ENCODE measurements at regions not wholly inside any gene's neighbourhood (a gene's known extent, or its start where the extent isn't known, plus 50 kb on each side); places are given as distances from the start of the nearest gene placed in this dataset.

DNA sequence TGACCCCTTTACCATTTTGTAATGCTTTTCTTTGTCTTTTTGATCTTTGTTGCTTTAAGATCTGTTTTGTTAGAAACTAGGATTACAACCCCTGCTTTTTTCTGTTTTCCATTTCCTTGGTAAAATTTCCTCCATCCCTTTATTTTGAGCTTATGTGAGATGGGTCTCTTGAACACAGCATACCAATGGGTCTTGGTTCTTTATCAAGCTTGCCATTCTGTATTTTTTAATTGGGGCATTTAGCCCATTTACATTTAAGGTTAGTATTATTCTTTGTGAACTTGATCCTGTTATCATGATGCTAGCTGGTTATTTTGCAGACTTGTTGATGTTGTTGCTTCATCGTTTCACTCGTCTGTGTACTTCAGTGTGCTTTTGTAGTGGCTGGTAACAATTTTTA is 337.3 kb downstream of the SPATA31D1 start:
- no peak overlapping the region for H3K4me3 Mint-ChIP-seq
- no peaks in the 10 kb centered on the region for H3K36me3 Mint-ChIP-seq (ENCODE audit: low read depth)
- H3K27ac Mint-ChIP-seq = no peak overlapping the region
- CTCF ChIA-PET = no interaction called here
- no peaks in the 10 kb centered on the region for H3K27me3 Mint-ChIP-seq (ENCODE audit: low read depth)
- intact Hi-C loops (cut with micrococcal nuclease) = no loop called here
- DNase-seq = no peak
- no peaks in the 10 kb centered on the region for H3K4me1 Mint-ChIP-seq (ENCODE audit: low read depth)
- H3K9me3 Mint-ChIP-seq = peaks cover 21% of the 10 kb centered on the region

- no peaks in the 10 kb centered on the region for H3K27me3 Mint-ChIP-seq (ENCODE audit: low read depth)
- no peaks in the 10 kb centered on the region for H3K36me3 Mint-ChIP-seq (ENCODE audit: low read depth)
- CTCF ChIA-PET = no interaction called here
- H3K27ac Mint-ChIP-seq = no peak overlapping the region
- intact Hi-C loops (cut with micrococcal nuclease) = no loop called here
- H3K9me3 Mint-ChIP-seq = peaks cover 19% of the 10 kb centered on the region
- no peaks in the 10 kb centered on the region for H3K4me1 Mint-ChIP-seq (ENCODE audit: low read depth)
- DNase-seq = no peak
- H3K4me3 Mint-ChIP-seq = no peak overlapping the region
These were observed 339.1 kb downstream of the SPATA31D1 start for GRCh38 chr9:82327641-82328040.

DNA sequence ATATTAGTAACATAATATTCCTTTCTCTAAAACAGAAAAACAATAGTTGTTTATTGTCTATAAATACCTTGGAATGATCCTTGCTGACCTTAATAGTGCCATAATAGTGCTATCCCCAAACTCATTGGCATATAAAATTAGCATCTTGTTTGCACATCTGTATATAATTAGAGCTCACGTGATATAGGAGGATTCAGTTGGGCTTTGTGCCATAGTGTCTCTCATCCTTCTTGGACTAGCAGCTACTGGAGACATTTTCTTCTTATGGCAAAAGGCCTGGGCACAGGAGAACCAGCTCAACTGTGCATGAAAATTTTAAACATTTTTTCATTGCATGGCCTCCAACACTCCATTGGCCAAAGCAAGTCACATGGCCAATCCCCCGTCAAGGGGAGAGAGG is 342.5 kb downstream of the SPATA31D1 start:
- intact Hi-C loops (cut with micrococcal nuclease) = no loop called here
- H3K36me3 Mint-ChIP-seq (ENCODE audit: low read depth) = no peaks in the 10 kb centered on the region
- H3K27ac Mint-ChIP-seq = no peak overlapping the region
- no peak overlapping the region for H3K4me3 Mint-ChIP-seq
- no peak for DNase-seq
- no peaks in the 10 kb centered on the region for H3K27me3 Mint-ChIP-seq (ENCODE audit: low read depth)
- CTCF ChIA-PET = no interaction called here
- H3K9me3 Mint-ChIP-seq = peaks cover 6% of the 10 kb centered on the region
- no peaks in the 10 kb centered on the region for H3K4me1 Mint-ChIP-seq (ENCODE audit: low read depth)

DNA sequence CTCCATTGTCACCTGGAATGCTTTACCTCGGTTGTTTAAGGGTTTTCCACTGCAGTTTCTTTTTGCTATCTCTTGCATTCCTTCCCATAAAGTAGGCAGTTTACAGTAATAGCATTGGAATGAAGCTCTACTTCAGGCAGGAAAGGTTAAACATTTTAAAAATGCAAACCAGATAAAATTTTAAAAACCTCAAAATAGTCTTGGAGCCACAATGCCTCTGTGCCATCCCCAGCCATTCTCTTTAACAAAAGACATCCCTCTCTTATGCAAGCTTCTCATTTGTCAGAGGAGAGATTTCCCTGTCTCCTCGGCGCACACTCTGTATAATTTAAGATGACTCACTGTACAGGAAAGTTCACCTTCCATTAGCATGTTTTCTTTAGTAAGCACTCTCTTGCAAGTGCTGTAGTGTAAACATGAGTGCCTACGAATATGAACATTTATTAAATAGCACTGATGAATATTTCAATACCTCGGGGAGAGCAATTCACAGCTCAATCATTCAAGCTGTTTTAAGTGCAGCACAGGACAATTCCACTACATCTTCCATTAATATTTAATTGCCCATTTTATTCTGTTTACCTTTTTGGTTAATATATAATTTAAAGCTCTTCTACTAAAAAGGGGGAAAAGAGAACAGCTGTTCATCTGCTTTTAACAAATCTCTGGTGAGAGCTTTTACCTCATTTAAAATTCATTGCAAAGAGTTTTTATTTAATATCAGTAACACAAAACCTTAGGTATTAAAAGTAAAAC is 343.6 kb downstream of the SPATA31D1 start:
- DNase-seq = no peak
- Mint-ChIP-seq H3K4me1 (ENCODE audit: low read depth) (no peaks in the 10 kb centered on the region), H3K4me3 (no peak overlapping the region), H3K27me3 (ENCODE audit: low read depth) (no peaks in the 10 kb centered on the region), H3K27ac (no peak overlapping the region), H3K9me3 (peaks cover 3% of the 10 kb centered on the region), H3K36me3 (ENCODE audit: low read depth) (no peaks in the 10 kb centered on the region)
- intact Hi-C loops (cut with micrococcal nuclease) = no loop called here
- CTCF ChIA-PET = no interaction called here

GRCh38 chr9:82332774-82333152 is 344.2 kb downstream of the SPATA31D1 start:
- CTCF ChIA-PET = no interaction called here
- Mint-ChIP-seq H3K4me1 (ENCODE audit: low read depth) (no peaks in the 10 kb centered on the region), H3K4me3 (no peak overlapping the region), H3K27me3 (ENCODE audit: low read depth) (no peaks in the 10 kb centered on the region), H3K27ac (no peak overlapping the region), H3K36me3 (ENCODE audit: low read depth) (no peaks in the 10 kb centered on the region), H3K9me3 (peaks cover under 1% of the 10 kb centered on the region)
- intact Hi-C loops (cut with micrococcal nuclease) = no loop called here
- DNase-seq = no peak

DNA sequence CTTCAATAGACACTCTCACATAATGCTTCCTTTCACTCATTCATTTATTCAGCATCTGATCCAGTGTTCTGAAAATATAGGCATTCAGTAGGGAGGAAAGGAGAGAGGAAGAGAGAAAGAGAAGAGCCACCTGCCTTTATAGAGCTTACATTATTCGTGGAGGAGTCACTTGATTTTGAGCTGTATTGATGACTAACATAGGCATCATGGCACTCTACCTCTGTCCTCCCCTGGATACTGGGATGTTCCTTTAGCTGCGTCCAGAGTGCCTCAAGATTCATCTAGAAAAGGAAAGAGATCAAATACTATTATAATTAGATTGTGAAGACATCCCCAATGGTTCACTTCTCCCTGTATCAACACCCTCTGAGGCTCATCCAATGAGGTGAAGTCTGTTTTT is 345.1 kb downstream of the SPATA31D1 start:
- H3K27me3 Mint-ChIP-seq (ENCODE audit: low read depth) = no peaks in the 10 kb centered on the region
- no peak for DNase-seq
- no peak overlapping the region for H3K27ac Mint-ChIP-seq
- no peaks in the 10 kb centered on the region for H3K9me3 Mint-ChIP-seq
- H3K4me3 Mint-ChIP-seq = no peak overlapping the region
- CTCF ChIA-PET = no interaction called here
- no peaks in the 10 kb centered on the region for H3K4me1 Mint-ChIP-seq (ENCODE audit: low read depth)
- no peaks in the 10 kb centered on the region for H3K36me3 Mint-ChIP-seq (ENCODE audit: low read depth)
- intact Hi-C loops (cut with micrococcal nuclease) = no loop called here

DNA sequence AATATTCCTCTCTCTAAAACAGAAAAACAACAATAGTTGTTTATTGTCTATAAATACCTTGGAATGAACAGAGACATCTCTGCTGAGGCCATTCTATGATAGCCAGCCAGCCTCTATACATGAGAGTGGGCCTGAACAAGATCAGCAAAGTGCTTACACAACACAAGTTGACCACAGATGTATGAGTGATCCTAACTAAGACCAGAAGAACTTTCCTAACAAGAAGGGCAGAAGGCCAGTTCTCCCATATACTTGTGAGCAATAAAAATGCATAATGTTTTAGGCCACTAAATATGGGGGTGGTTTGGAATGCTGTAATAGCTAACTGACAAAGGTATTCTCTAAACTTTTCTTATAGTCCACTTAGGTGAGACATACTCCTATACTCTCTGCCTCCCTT is 345.7 kb downstream of the SPATA31D1 start:
- Mint-ChIP-seq H3K27me3 (ENCODE audit: low read depth) (no peaks in the 10 kb centered on the region), H3K9me3 (no peaks in the 10 kb centered on the region), H3K27ac (no peak overlapping the region), H3K4me3 (no peak overlapping the region), H3K4me1 (ENCODE audit: low read depth) (no peaks in the 10 kb centered on the region), H3K36me3 (ENCODE audit: low read depth) (no peaks in the 10 kb centered on the region)
- intact Hi-C loops (cut with micrococcal nuclease) = no loop called here
- CTCF ChIA-PET = no interaction called here
- no peak for DNase-seq

DNA sequence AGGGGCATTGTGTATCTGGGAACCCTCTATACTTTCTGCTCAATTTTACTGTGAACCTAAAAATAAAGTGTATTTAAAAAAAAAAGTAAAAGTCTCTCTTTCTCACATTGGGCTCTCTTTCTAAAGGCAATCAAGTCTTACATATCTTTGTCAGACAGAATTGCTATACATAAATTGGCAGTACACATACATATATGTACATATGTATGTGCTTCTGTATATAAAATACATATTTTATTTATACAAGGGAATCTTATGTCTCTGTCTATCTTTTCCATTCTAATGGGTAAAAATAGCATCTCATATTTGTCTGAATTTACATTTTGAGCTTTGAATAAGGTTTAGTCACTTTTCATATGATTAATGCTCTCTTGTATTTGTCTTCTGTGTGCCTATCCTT is 348.8 kb downstream of the SPATA31D1 start:
- Mint-ChIP-seq H3K4me3 (no peak overlapping the region), H3K27me3 (ENCODE audit: low read depth) (no peaks in the 10 kb centered on the region), H3K36me3 (ENCODE audit: low read depth) (no peaks in the 10 kb centered on the region), H3K4me1 (ENCODE audit: low read depth) (no peaks in the 10 kb centered on the region), H3K9me3 (peaks cover 1% of the 10 kb centered on the region), H3K27ac (no peak overlapping the region)
- CTCF ChIA-PET = no interaction called here
- intact Hi-C loops (cut with micrococcal nuclease) = no loop called here
- no peak for DNase-seq

DNA sequence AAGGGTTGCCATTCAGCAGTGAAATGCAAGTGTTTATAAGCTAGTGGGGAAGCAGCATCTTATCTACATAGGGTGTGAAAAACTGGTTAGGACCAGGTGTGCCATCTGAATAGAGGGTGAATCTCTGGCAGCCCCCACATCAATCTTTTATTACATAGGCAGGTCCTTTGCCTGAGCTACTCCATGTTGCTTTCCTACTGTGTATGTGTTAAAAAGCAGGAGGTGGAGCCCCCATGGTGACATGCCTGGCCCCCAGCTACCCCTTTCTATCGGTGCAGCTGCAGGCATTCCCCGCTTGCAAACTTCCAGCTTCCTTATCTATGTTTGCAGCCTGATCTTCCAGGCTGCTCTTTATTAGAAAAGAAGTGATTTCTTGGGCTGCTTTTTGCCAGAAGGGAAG is 353.5 kb downstream of the SPATA31D1 start:
- no peak for DNase-seq
- peaks cover 14% of the 10 kb centered on the region for H3K9me3 Mint-ChIP-seq
- intact Hi-C loops (cut with micrococcal nuclease) = no loop called here
- H3K27me3 Mint-ChIP-seq (ENCODE audit: low read depth) = no peaks in the 10 kb centered on the region
- CTCF ChIA-PET = no interaction called here
- no peak overlapping the region for H3K27ac Mint-ChIP-seq
- no peaks in the 10 kb centered on the region for H3K36me3 Mint-ChIP-seq (ENCODE audit: low read depth)
- H3K4me3 Mint-ChIP-seq = no peak overlapping the region
- no peaks in the 10 kb centered on the region for H3K4me1 Mint-ChIP-seq (ENCODE audit: low read depth)

DNA sequence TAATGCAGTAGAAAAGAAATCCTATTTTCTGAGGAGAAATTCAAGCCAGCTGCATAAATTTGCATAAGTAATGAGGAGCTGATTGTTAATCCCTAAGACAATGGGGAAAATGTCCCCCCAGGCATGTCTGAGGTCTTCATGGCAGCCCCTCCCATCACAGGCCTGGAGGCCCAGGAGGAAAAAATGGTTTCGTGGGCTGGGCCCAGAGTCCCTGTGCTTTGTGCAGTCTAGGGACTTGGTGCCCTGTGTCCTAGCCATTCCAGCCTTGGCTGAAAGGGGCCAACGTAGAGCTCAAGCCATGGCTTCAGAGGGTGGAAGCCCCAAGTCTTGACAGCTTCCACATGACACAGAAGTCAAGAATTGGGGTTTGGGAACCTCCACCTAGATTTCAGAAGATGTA is 357.5 kb downstream of the SPATA31D1 start:
- Mint-ChIP-seq H3K27me3 (ENCODE audit: low read depth) (no peaks in the 10 kb centered on the region), H3K36me3 (ENCODE audit: low read depth) (peaks cover 2% of the 10 kb centered on the region), H3K9me3 (peaks cover 16% of the 10 kb centered on the region), H3K27ac (no peak overlapping the region), H3K4me1 (ENCODE audit: low read depth) (no peaks in the 10 kb centered on the region), H3K4me3 (no peak overlapping the region)
- CTCF ChIA-PET = no interaction called here
- no peak for DNase-seq
- intact Hi-C loops (cut with micrococcal nuclease) = no loop called here

- CTCF ChIA-PET = no interaction called here
These were observed 365.2 kb downstream of the SPATA31D1 start for GRCh38 chr9:82353631-82354278.

GRCh38 chr9:82354279-82354659 is 365.7 kb downstream of the SPATA31D1 start:
- H3K4me1 Mint-ChIP-seq (ENCODE audit: low read depth) = no peaks in the 10 kb centered on the region
- no peaks in the 10 kb centered on the region for H3K9me3 Mint-ChIP-seq
- H3K27ac Mint-ChIP-seq = no peak overlapping the region
- no peaks in the 10 kb centered on the region for H3K27me3 Mint-ChIP-seq (ENCODE audit: low read depth)
- DNase-seq = no peak
- no peak overlapping the region for H3K4me3 Mint-ChIP-seq
- CTCF ChIA-PET = no interaction called here
- intact Hi-C loops (cut with micrococcal nuclease) = no loop called here
- no peaks in the 10 kb centered on the region for H3K36me3 Mint-ChIP-seq (ENCODE audit: low read depth)

More at GRCh38 chr9:82353631-82354278, 365.2 kb downstream of the SPATA31D1 start:
- Mint-ChIP-seq H3K9me3 (no peaks in the 10 kb centered on the region), H3K36me3 (ENCODE audit: low read depth) (no peaks in the 10 kb centered on the region), H3K27me3 (ENCODE audit: low read depth) (no peaks in the 10 kb centered on the region), H3K27ac (no peak overlapping the region), H3K4me3 (no peak overlapping the region), H3K4me1 (ENCODE audit: low read depth) (no peaks in the 10 kb centered on the region)
- intact Hi-C loops (cut with micrococcal nuclease) = no loop called here
- no peak for DNase-seq

- H3K4me1 Mint-ChIP-seq (ENCODE audit: low read depth) = no peaks in the 10 kb centered on the region
- H3K27me3 Mint-ChIP-seq (ENCODE audit: low read depth) = no peaks in the 10 kb centered on the region
- DNase-seq = no peak
- H3K9me3 Mint-ChIP-seq = no peaks in the 10 kb centered on the region
- no peak overlapping the region for H3K27ac Mint-ChIP-seq
- CTCF ChIA-PET = no interaction called here
- intact Hi-C loops (cut with micrococcal nuclease) = no loop called here
- H3K36me3 Mint-ChIP-seq (ENCODE audit: low read depth) = no peaks in the 10 kb centered on the region
- H3K4me3 Mint-ChIP-seq = no peak overlapping the region
These were observed 367.6 kb downstream of the SPATA31D1 start for GRCh38 chr9:82356131-82356530.
